ENCODE measurements at regions not wholly inside any gene's neighbourhood (a gene's known extent, or its start where the extent isn't known, plus 50 kb on each side); places are given as distances from the start of the nearest gene placed in this dataset.

DNA sequence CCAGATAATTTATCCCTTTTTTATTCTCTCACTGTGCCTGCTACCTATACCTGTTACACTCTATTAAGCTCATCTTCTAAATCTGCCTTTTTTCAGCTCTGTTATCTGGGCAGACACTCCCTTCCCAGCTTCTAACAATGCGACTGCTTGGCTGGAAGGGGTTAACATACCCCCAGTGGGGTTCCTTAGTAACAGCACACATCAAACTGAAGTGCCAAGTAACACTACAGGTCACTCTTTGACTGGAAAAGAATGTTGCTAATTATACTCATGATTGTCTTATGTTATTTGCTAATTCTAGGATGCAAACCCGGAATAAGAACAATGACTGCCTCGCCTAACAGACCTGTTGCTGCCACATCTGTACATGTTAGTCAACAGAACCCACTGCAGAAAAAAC, 203.5 kb downstream of the EPM2A start:
- Mint-ChIP-seq H3K4me3 (no peak overlapping the region), H3K9me3 (no peaks in the 10 kb centered on the region; a peak in 1 of 5 replicates), H3K27me3 (ENCODE audit: low read depth) (peaks cover 56% of the 10 kb centered on the region), H3K27ac (no peak overlapping the region), H3K4me1 (peaks cover 4 to 19% of the 10 kb centered on the region in 2 experiments), H3K36me3 (ENCODE audit: insufficient read depth in 1 of 3, low read depth in 3 of 3) (no peaks in the 10 kb centered on the region)
- Histone ChIP-seq H2BK120ac (ENCODE audit: low read depth, low read length, poor library complexity, severe bottlenecking) (no peak overlapping the region), H3K9me3 (ENCODE audit: control insufficient read depth, low read depth, low read length) (no peaks in the 10 kb centered on the region), H3K27me3 (ENCODE audit: insufficient read depth, low read length) (peaks cover 58% of the 10 kb centered on the region), H4K20me1 (ENCODE audit: control insufficient read depth, insufficient read depth, insufficient read length) (no peaks in the 10 kb centered on the region), H3K79me2 (ENCODE audit: insufficient read depth, low read length) (no peaks in the 10 kb centered on the region), H4K5ac (ENCODE audit: insufficient read length, low read depth, low read length) (no peak overlapping the region), H3K9ac (ENCODE audit: extremely low read depth, insufficient read length, low read length) (no peak overlapping the region), H2BK20ac (ENCODE audit: low read depth, low read length, poor library complexity, severe bottlenecking) (no peak overlapping the region), H2BK5ac (ENCODE audit: insufficient read length, low read length) (no peak overlapping the region), H3K23ac (ENCODE audit: insufficient read length, low read depth, low read length) (no peak overlapping the region), H2AK5ac (ENCODE audit: insufficient read length, low read length) (no peak overlapping the region), H3K18ac (ENCODE audit: insufficient read length, low read depth, low read length) (no peak overlapping the region), H3K4ac (ENCODE audit: low read depth, low read length) (no peak overlapping the region), H3K79me1 (ENCODE audit: insufficient read depth, low read depth, low read length, poor library complexity, severe bottlenecking) (no peaks in the 10 kb centered on the region), H3K56ac (ENCODE audit: insufficient read length, low read depth, low read length) (no peak overlapping the region), H2BK15ac (ENCODE audit: low read depth, low read length) (no peak overlapping the region), H3K4me1 (ENCODE audit: insufficient read depth, low read length) (no peaks in the 10 kb centered on the region), H3K23me2 (ENCODE audit: insufficient read length, low read depth, low read length, poor library complexity, severe bottlenecking) (no peaks in the 10 kb centered on the region), H2AFZ (ENCODE audit: low read length) (no peak overlapping the region), H3K14ac (ENCODE audit: insufficient read depth, low read length) (no peak overlapping the region), H2BK12ac (ENCODE audit: insufficient read length, low read depth, low read length) (no peak overlapping the region), H4K91ac (ENCODE audit: insufficient read length, low read depth, low read length) (no peak overlapping the region), H4K8ac (replicated peaks; ENCODE audit: insufficient read length, low read depth, low read length) (no peak overlapping the region), H3T11ph (ENCODE audit: low read length) (no peak overlapping the region), H3K27ac (ENCODE audit: insufficient read length, low read depth, low read length) (no peak overlapping the region), H3K4me2 (ENCODE audit: insufficient read depth, insufficient read length, low read length) (peak overlapping the region; percentile 24)
- no CpG with 5 or more reads among the region's 3 CpGs for WGBS (ENCODE audit: extremely low coverage, insufficient read length, low lambda C conversion rate)
- TF ChIP-seq CTCF (conservative IDR thresholded peaks at IDR 0.05) = no peak
- peak; percentile 35 for DNase-seq

Measured in H9 (cell line).